SKM-1 treated with dmso at 0.1 percent for 144 hours (cell line): ENCODE measurements at regions not wholly inside any gene's neighbourhood (a gene's known extent, or its start where the extent isn't known, plus 50 kb on each side); places are given as distances from the start of the nearest gene placed in this dataset.
"Not testable (repeated sequence)": the region's sequence is repeated elsewhere in the genome, so short reads cannot be mapped to it uniquely, and the experiment has no call there.

Experiments
- DNase-seq: peaks from one replicate; lab custom pipeline; 2025; ENCODE audit not compliant: unreplicated experiment; lab: John Stamatoyannopoulos, UW

GRCh38 chr6:6969761-6970223 is 138.0 kb upstream of the RREB1 start:
- no peak for DNase-seq

GRCh38 chr6:6970851-6971250 is 136.9 kb upstream of the RREB1 start:
- DNase-seq, result no peak

GRCh38 chr6:6971369-6971768 is 136.4 kb upstream of the RREB1 start:
- DNase-seq, result no peak

- DNase-seq, result peak; percentile 10
These were observed 135.3 kb upstream of the RREB1 start for GRCh38 chr6:6972456-6972855.

- DNase-seq, result no peak
These were observed 134.0 kb upstream of the RREB1 start for GRCh38 chr6:6973721-6974120.

GRCh38 chr6:6975459-6976111 is 132.2 kb upstream of the RREB1 start:
- peak; percentile 59 for DNase-seq

- DNase-seq, result no peak
These were observed 131.6 kb upstream of the RREB1 start for GRCh38 chr6:6976193-6976592.

GRCh38 chr6:6978731-6979130 is 129.0 kb upstream of the RREB1 start:
- no peak for DNase-seq

- DNase-seq, result no peak
These were observed 126.7 kb upstream of the RREB1 start for GRCh38 chr6:6980999-6981597.

- no peak for DNase-seq
These were observed 126.0 kb upstream of the RREB1 start for GRCh38 chr6:6981681-6982322.

- no peak for DNase-seq
These were observed 125.1 kb upstream of the RREB1 start for GRCh38 chr6:6982663-6983062.

GRCh38 chr6:6984585-6985366 is 123.0 kb upstream of the RREB1 start:
- DNase-seq, result no peak

GRCh38 chr6:6986344-6986743 is 121.4 kb upstream of the RREB1 start:
- no peak for DNase-seq

- no peak for DNase-seq
These were observed 120.0 kb upstream of the RREB1 start for GRCh38 chr6:6987749-6988148.

GRCh38 chr6:6990059-6990458 is 117.7 kb upstream of the RREB1 start:
- DNase-seq, result not testable (repeated sequence)

- DNase-seq, result no peak
These were observed 114.1 kb upstream of the RREB1 start for GRCh38 chr6:6993503-6994237.

GRCh38 chr6:6994796-6995195 is 113.0 kb upstream of the RREB1 start:
- DNase-seq, result no peak

- no peak for DNase-seq
These were observed 112.4 kb upstream of the RREB1 start for GRCh38 chr6:6995328-6995727.

GRCh38 chr6:6996124-6996523 is 111.6 kb upstream of the RREB1 start:
- DNase-seq, result no peak

GRCh38 chr6:6997263-6998193 is 110.2 kb upstream of the RREB1 start:
- DNase-seq, result no peak
